ENCODE measurements at regions not wholly inside any gene's neighbourhood (a gene's known extent, or its start where the extent isn't known, plus 50 kb on each side); places are given as distances from the start of the nearest gene placed in this dataset.
"Not testable (repeated sequence)": the region's sequence is repeated elsewhere in the genome, so short reads cannot be mapped to it uniquely, and the experiment has no call there.

DNA sequence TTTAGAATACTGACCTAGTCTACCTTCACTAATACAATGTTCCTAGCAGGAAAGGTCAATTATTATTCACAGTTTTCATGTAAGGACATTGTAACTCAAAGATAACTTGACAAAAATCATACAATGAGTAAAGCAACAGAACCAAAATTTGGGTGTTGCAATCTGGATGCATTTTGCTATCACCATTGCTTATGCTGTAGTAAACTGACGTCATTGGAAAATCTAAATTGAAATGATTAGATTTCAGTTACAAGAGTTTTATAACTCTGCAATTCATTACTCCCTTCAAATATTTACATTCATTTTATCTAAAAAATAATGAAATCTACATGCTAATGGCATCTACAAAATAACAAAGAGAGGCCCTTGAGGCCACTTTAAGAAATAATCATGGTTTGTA is 147.0 kb downstream of the TENT5A start:
- Histone ChIP-seq H3K27ac (no peak overlapping the region), H3K9me3 (no peaks in the 10 kb centered on the region), H3K36me3 (no peaks in the 10 kb centered on the region), H3K27me3 (no peaks in the 10 kb centered on the region), H3K4me1 (no peaks in the 10 kb centered on the region), H3K4me3 (no peak overlapping the region)
- TF ChIP-seq, protein P1, sequence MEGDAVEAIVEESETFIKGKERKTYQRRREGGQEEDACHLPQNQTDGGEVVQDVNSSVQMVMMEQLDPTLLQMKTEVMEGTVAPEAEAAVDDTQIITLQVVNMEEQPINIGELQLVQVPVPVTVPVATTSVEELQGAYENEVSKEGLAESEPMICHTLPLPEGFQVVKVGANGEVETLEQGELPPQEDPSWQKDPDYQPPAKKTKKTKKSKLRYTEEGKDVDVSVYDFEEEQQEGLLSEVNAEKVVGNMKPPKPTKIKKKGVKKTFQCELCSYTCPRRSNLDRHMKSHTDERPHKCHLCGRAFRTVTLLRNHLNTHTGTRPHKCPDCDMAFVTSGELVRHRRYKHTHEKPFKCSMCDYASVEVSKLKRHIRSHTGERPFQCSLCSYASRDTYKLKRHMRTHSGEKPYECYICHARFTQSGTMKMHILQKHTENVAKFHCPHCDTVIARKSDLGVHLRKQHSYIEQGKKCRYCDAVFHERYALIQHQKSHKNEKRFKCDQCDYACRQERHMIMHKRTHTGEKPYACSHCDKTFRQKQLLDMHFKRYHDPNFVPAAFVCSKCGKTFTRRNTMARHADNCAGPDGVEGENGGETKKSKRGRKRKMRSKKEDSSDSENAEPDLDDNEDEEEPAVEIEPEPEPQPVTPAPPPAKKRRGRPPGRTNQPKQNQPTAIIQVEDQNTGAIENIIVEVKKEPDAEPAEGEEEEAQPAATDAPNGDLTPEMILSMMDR (IDR thresholded peaks at IDR 0.05) = no peak
- intact Hi-C loops (cut with DNase I) = no loop called here
- ATAC-seq = no peak
- DNase-seq = no peak

DNA sequence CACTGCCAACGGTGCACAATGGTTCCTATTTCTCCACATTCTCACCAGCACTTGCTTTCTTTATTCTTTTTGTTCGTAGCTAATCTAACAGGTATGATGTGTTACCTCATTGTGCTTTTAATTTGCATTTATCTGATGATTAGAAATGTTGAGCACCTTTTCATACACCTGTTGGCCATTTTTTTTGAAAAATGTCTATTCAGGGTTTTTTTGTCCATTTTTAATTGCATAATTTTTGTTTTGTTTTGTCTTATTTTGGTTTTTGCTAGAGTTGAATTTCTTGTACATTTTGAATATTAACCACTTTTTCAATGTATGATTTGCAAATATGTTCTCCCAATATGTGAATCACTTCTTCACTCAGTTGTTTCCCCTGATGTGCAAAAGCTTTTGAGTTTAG is 150.6 kb downstream of the TENT5A start:
- intact Hi-C loops (cut with DNase I) = no loop called here
- Histone ChIP-seq H3K9me3 (no peaks in the 10 kb centered on the region), H3K4me3 (no peak overlapping the region), H3K27ac (no peak overlapping the region), H3K27me3 (no peaks in the 10 kb centered on the region), H3K36me3 (no peaks in the 10 kb centered on the region), H3K4me1 (no peaks in the 10 kb centered on the region)
- no peak for DNase-seq
- TF ChIP-seq, protein P1 (IDR thresholded peaks at IDR 0.05) = no peak
- no peak for ATAC-seq

DNA sequence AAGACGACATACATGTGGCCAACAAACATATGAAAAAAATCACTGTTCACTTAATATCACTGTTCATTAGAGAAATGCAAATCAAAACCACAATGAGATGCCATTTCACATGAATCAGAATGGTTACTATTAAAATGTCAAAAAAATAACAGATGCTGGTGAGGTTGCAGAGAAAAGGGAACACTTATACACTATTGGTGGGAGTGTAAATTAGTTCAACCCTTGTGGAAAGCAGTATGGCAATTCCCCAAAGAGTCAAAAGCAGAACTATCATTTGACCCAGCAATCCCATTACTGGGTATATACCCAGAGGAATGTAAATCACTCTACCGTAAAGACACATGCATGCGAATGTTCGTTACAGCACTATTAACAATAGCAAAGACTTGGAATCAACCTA is 152.0 kb downstream of the TENT5A start:
- H3K4me1 ChIP-seq; intact Hi-C loops (cut with DNase I); H3K4me3 ChIP-seq; DNase-seq; H3K36me3 ChIP-seq; H3K27me3 ChIP-seq; H3K27ac ChIP-seq; H3K9me3 ChIP-seq; ATAC-seq: not testable (repeated sequence)

DNA sequence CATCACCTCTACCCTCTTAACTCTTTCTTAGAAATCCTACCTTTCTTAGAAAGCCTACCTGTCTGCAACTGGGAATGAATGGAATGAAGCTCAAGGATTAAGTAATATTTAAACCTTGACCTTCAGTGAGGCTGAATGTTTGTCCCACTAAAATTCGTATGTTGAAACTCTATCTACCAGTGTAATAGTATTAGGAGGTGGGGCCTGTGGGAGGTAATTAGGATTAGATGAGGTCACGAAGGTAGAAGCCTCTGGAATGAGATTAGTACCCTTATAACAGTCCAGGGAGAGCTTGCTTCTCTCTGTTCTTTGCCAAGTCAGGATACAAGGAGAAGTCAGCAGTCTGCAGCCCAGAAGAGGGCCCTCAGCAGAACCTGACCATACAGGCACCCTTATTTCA is 158.0 kb downstream of the TENT5A start:
- TF ChIP-seq, protein P1 (IDR thresholded peaks at IDR 0.05) = no peak
- Histone ChIP-seq H3K4me1 (no peaks in the 10 kb centered on the region), H3K4me3 (no peak overlapping the region), H3K9me3 (no peaks in the 10 kb centered on the region), H3K36me3 (no peaks in the 10 kb centered on the region), H3K27ac (no peak overlapping the region), H3K27me3 (no peaks in the 10 kb centered on the region)
- peak; percentile 24 for ATAC-seq
- intact Hi-C loops (cut with DNase I) = no loop called here
- no peak for DNase-seq

DNA sequence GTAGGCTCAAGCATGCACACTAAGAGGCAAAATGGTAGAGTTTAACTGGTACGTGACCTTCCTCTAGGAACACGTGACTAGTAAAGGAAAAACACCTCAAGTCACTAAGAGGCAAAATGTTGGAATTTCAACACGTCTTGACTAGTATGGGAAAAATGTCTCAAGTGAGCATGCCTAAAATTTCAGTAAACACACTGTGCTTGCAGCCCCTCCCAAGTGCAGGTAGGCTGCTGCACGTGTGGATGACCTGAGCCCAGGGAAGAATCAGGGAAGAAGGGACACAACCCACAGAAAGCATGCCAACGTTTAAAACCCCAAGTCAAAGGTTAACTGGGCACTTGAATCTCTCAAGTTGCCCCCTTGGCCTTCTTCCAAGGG is 162.2 kb downstream of the TENT5A start:
- intact Hi-C loops (cut with DNase I) = no loop called here
- Histone ChIP-seq H3K27ac (no peak overlapping the region), H3K4me1 (no peaks in the 10 kb centered on the region), H3K36me3 (no peaks in the 10 kb centered on the region), H3K4me3 (no peak overlapping the region), H3K9me3 (no peaks in the 10 kb centered on the region), H3K27me3 (no peaks in the 10 kb centered on the region)
- TF ChIP-seq, protein P1 (IDR thresholded peaks at IDR 0.05) = no peak
- ATAC-seq (peak; percentile 82), DNase-seq (no peak)

DNA sequence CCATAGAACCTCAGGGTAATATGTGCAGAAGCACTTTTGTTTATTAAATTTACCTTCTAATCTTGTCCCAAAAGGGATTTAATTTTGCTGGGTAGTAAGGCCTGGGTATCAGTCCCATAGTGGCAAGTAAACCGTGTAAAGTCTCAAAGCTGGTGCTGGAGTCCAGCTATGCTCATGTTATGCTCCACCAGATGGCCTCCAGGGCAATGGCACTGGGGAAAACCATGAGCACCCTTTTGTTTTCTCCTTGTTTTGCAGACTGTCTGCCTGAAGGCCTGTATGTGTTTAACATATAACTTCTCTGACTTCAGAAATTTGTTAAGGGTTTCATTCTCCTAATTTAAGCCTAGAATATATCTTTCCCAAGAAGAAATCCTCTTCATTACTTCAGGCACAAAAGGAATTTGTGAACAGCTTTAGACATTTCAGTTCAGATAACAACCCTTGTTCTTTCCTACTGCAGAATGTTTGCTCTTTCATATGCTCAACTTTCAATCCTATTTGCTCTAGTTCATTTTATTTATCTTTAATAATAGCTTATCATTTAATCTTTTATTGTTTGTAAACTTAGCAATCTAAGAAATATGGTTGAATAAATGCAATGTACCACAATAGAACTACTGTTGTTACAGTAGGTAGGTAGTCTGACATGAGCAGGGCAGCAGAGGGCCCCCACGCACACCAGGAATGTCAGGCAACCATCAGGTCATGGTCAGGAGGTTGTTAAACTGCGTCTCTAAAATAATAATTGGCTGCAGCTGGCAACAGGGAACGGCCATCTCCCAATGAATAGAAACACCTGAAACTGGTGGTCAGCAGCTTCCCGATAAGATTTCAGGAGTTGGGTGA is 162.8 kb downstream of the TENT5A start:
- no peaks in the 10 kb centered on the region for H3K27me3 ChIP-seq
- no peak overlapping the region for H3K4me3 ChIP-seq
- no peak for DNase-seq
- no peak for ATAC-seq
- H3K27ac ChIP-seq = no peak overlapping the region
- H3K4me1 ChIP-seq = no peaks in the 10 kb centered on the region
- intact Hi-C loops (cut with DNase I) = no loop called here
- no peaks in the 10 kb centered on the region for H3K9me3 ChIP-seq
- H3K36me3 ChIP-seq = no peaks in the 10 kb centered on the region
- TF ChIP-seq, protein P1 (IDR thresholded peaks at IDR 0.05) = no peak

DNA sequence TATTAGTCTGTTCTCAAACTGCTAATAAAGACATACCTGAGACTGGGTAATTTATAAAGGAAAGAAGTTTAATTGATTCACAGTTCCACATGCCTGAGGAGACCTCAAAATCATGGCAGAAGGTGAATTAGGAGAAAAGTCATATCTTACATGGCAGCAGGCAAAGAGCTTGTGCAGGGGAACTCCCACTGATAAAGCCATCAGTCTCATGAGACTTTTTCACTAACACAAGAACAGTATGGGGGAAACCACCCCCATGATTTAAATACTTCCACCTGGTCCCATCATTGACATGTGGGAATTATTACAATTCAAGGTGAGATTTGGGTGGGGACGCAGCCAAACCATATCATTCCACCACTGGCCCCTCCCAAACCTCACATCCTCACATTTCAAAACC is 166.8 kb downstream of the TENT5A start:
- ATAC-seq; H3K36me3 ChIP-seq; H3K27me3 ChIP-seq; DNase-seq; H3K27ac ChIP-seq; H3K4me1 ChIP-seq; H3K9me3 ChIP-seq; H3K4me3 ChIP-seq; intact Hi-C loops (cut with DNase I): not testable (repeated sequence)

DNA sequence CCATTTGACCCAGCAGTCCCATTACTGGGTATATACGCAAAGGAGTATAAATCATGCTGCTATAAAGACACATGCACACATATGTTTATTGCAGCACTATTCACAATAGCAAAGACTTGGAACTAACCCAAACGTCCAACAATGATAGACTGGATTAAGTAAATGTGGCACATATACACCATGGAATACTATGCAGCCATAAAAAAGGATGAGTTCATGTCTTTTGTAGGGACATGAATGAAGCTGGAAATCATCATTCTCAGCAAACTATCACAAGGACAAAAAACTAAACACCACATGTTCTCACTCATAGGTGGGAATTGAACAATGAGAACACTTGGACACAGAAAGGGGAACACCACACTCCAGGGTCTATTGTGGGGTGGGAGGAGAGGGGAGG is 168.3 kb downstream of the TENT5A start:
- ATAC-seq, DNase-seq: not testable (repeated sequence)

More for the DNA sequence above, 168.3 kb downstream of the TENT5A start:
- H3K27ac ChIP-seq; H3K9me3 ChIP-seq; H3K36me3 ChIP-seq; intact Hi-C loops (cut with DNase I); H3K27me3 ChIP-seq; H3K4me1 ChIP-seq; H3K4me3 ChIP-seq: not testable (repeated sequence)

Data from upper lobe of right lung (tissue), 1 donor.